Bronchial epithelial cell (primary cell): ENCODE measurements at regions not wholly inside any gene's neighbourhood (a gene's known extent, or its start where the extent isn't known, plus 50 kb on each side); places are given as distances from the start of the nearest gene placed in this dataset.
"Not testable (repeated sequence)": the region's sequence is repeated elsewhere in the genome, so short reads cannot be mapped to it uniquely, and the experiment has no call there.

Experiments used
- DNase-seq: peaks from one replicate; pipeline ENCODE4 v3.0.0-alpha.2; 2010; ENCODE audit warnings: low read depth
- FAIRE-seq: peaks from 2 replicates; lab custom pipeline; 2011; peaks lifted over from hg19 to GRCh38; lab: Jason Lieb, UNC
- H3K27me3 ChIP-seq: 2 replicates; pipeline ENCODE4 v1.5.1; 2011; ENCODE audit warnings: low read length; ENCODE audit not compliant: control insufficient read depth, insufficient read depth
- H3K36me3 ChIP-seq: 2 replicates; pipeline ENCODE4 v1.5.1; 2011; ENCODE audit warnings: low read length; ENCODE audit not compliant: control insufficient read depth, insufficient read depth
- H3K4me3 ChIP-seq: 2 replicates; pipeline ENCODE4 v1.5.1; 2011; ENCODE audit warnings: mild to moderate bottlenecking, low read depth, low read length, control low read depth
- CTCF ChIP-seq: IDR thresholded peaks from 2 replicates; pipeline ENCODE4 v1.5.1; 2011; ENCODE audit warnings: mild to moderate bottlenecking, moderate library complexity, low read length, control low read depth, inconsistent platforms; ENCODE audit not compliant: insufficient read depth, severe bottlenecking

- no peaks in the 10 kb centered on the region for H3K27me3 ChIP-seq
- TF ChIP-seq CTCF: no peak
- FAIRE-seq (no peak), DNase-seq (no peak)
- no peak overlapping the region for H3K4me3 ChIP-seq
- no peaks in the 10 kb centered on the region for H3K36me3 ChIP-seq
Observed at GRCh38 chr11:97703851-97704250, 1314.0 kb downstream of the JRKL start.

GRCh38 chr11:97705441-97705840 lies 1315.3 kb upstream of the CNTN5 start:
- not testable (repeated sequence) for H3K27me3 ChIP-seq, H3K4me3 ChIP-seq, H3K36me3 ChIP-seq, FAIRE-seq, DNase-seq

GRCh38 chr11:97717922-97718321 lies 1302.8 kb upstream of the CNTN5 start:
- FAIRE-seq (no peak), DNase-seq (no peak)
- H3K36me3 ChIP-seq: no peaks in the 10 kb centered on the region
- H3K27me3 ChIP-seq: no peaks in the 10 kb centered on the region
- no peak for TF ChIP-seq CTCF
- no peak overlapping the region for H3K4me3 ChIP-seq

- Histone ChIP-seq H3K36me3 (no peaks in the 10 kb centered on the region), H3K27me3 (no peaks in the 10 kb centered on the region), H3K4me3 (no peak overlapping the region)
- FAIRE-seq (no peak), DNase-seq (peak; percentile 91)
- TF ChIP-seq CTCF: no peak
Observed at GRCh38 chr11:97722065-97722464, 1298.7 kb upstream of the CNTN5 start.

GRCh38 chr11:97722721-97723120 lies 1298.0 kb upstream of the CNTN5 start:
- no peak for TF ChIP-seq CTCF
- Histone ChIP-seq H3K4me3 (no peak overlapping the region), H3K27me3 (no peaks in the 10 kb centered on the region), H3K36me3 (no peaks in the 10 kb centered on the region)
- FAIRE-seq: no peak
- DNase-seq: no peak

GRCh38 chr11:97729546-97730272 lies 1291.0 kb upstream of the CNTN5 start:
- FAIRE-seq: no peak
- Histone ChIP-seq H3K4me3 (no peak overlapping the region), H3K36me3 (no peaks in the 10 kb centered on the region), H3K27me3 (no peaks in the 10 kb centered on the region)
- no peak for TF ChIP-seq CTCF
- DNase-seq: no peak
